Ramos (cell line): ENCODE measurements at regions not wholly inside any gene's neighbourhood (a gene's known extent, or its start where the extent isn't known, plus 50 kb on each side); places are given as distances from the start of the nearest gene placed in this dataset.

Experiments
- in situ Hi-C: fragments of 300-500 bp; cut with MboI; formaldehyde crosslinking; loops from one replicate; pipeline ENCODE4 v1.14.3; 2022; ENCODE audit warnings: low sequenced_read_pairs; ENCODE audit not compliant: unreplicated experiment

DNA sequence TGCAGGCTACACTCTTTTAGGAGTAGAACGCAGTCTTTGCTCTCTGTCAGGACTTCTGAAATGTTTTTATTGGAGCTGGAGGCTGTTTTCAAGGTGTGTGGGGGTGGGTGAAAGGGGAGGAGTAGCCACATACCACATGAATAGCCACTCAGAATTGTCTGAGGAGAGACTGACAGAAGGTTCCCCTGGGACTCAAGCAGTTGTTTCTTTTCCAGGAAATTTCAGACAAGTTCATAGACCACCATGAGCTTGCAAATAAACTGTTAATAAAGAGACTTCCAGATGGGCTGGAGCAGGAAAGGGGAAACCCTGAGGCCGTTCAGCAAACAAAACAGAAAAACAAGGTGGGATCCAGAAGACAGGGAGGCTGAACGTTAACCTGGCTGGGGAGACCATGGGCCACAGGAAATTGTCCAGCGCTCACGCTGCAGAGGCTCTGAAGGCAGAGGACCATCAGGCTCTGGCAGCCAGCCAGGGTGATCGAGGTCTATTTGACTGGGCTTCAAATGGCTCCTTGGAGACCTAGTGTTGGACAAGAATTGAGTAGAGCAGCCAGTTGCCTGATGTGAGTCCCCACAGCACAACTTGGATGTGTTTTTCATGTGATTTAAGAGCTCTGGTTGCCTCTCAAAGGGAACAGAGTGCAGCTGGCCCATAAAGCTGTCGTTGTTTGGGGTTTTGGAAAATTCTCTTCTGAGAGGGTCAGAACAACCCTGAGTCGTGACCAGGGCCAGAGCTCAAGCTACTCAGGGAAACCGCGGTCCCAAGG is 159.2 kb upstream of the RAI14 start:
- in situ Hi-C loops = loop anchor here (25.0 kb wide), 3 partner anchors 390 to 1440 kb away; partner anchors contain the start of gene CAPSL

GRCh38 chr5:34497470-34497808 is 158.7 kb upstream of the RAI14 start:
- in situ Hi-C loops = loop anchor here (25.0 kb wide), 3 partner anchors 390 to 1440 kb away; partner anchors contain the start of gene CAPSL

- in situ Hi-C loops = loop anchor here (25.0 kb wide), 3 partner anchors 389 to 1439 kb away; partner anchors contain the start of gene CAPSL
These were observed 157.6 kb upstream of the RAI14 start for GRCh38 chr5:34498572-34498971.

DNA sequence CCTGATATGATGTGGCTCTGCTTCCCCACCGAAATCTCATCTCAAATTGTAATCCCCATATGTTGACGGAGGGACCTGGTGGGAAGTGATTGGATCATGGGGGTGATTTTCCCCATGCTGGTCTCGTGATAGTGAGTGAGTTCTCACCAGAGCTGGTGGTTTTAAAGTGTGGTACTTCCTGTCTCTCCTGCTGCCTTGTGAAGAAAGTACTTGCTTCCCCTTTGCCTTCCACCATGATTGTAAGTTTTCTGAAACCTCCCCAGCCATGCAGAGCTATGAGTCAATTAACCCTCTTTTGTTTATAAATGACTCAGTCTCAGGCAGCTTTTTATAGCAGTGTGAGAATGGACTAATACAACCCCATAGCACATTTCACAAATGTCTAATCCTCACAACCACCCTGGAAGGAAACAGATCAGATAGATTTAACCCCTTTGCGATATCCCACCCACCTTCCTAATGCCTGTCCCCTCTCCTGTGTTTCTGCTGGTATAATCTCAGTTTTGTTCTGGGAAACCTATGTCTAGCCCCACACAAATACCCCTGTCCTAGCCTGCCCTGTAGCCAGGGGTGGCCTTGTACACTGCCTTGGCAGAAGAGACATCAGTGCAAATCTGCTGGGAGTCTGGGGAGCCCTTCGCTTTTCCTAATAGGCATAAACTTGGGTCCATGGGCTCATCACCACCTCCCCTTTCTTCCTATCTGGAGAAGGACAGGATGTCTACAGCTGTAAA is 157.0 kb upstream of the RAI14 start:
- in situ Hi-C loops = loop anchor here (25.0 kb wide), 3 partner anchors 388 to 1438 kb away; partner anchors contain the start of gene CAPSL

- in situ Hi-C loops = no loop called here
These were observed 155.8 kb upstream of the RAI14 start for GRCh38 chr5:34500236-34500847.

- in situ Hi-C loops = no loop called here
These were observed 155.1 kb upstream of the RAI14 start for GRCh38 chr5:34501016-34501415.

DNA sequence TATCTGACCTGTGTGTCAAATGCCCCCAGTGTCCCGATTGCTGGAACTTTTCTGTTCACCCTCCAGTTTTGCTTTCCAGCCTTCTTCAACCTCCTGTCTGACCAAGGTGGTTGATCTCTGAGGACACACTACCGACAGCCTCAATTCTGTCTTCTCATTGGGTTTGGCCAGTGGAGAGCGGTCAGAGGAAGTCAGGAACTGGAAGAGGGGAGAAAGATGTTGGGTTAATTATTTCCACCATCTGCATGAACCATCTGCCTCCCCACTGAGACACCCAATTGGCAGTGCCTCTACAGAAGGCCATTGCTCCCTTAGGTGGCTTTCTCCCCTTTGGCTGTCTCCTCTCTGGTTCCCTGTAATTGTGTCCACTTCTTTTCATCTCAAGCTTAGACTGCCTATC is 154.3 kb upstream of the RAI14 start:
- in situ Hi-C loops = no loop called here

DNA sequence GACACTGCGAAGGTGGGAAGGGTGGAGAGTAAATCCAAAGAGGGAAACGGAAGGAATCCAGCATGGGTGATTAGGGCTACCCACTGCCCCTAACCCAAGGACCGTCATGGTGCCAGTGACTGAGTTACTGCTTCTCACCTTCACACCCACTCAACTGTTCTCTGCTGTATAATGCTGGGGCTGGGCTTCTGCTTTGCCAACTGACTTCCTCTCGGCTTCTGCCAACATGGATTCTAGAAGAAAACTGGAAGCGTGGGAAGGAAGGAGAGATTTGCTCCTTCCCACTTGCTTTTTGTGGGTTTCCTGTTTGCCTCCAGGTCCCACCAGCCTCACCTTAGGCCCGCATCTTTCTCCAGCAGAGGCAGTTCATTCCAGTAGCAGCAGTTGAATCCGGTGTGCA is 153.5 kb upstream of the RAI14 start:
- in situ Hi-C loops = no loop called here

- in situ Hi-C loops = no loop called here
These were observed 152.5 kb upstream of the RAI14 start for GRCh38 chr5:34503379-34504253.

DNA sequence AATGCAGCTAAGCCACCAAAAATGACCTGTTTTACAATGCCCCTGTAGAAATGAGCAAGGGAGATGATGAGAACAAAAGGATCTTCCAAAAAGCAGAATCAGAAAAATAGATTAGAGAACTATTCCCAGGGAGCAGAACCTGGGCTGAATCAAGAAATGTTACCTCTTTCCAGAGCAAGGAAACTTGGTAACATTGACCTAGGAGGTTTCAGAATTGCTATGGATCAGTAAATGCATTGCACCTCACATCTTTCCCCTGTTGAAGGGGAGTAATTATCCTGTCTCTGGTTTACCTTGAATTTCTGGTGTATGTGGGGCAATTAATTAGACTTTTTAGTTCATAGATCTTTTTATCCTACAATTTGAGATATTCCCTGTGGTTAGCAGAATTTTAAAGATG is 151.2 kb upstream of the RAI14 start:
- in situ Hi-C loops = no loop called here

- in situ Hi-C loops = no loop called here
These were observed 150.4 kb upstream of the RAI14 start for GRCh38 chr5:34505731-34506130.

DNA sequence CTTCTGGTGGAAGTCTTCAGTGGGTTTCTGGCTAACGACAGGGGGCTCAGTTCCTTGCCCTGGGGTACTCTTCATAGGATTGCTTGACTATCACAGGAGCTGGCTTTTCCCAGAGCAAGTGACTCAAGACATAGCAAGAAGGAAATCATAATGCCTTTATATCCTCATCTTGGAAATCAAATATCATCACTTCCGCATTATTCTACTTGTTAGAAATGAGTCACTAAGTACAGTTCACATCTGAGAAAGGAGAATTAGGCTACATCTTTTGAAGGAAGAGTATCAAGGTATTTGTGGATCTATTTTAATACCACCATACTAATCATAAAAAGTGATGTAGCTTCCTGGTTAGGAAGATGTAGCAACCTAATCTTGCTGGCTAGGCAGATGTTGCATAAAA is 148.2 kb upstream of the RAI14 start:
- in situ Hi-C loops = no loop called here

DNA sequence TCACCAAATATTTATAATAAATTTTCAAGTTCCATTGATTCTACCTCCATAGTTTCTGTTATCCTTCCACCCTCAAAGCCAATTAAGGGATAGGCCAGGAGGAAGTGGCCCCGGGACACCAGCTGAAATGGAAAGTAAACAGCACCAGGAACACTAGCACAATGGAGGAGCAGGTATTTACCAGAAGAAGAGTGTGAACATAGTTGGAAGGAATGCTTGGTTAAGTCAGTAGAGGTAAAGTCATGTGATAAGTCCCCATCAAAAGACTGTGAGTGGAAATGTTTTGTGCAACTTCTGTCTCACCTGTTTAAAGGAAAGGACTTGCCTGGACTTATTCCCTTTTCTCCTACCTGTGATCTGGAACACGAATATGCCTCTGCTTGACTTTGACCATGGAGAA is 146.7 kb upstream of the RAI14 start:
- in situ Hi-C loops = no loop called here

DNA sequence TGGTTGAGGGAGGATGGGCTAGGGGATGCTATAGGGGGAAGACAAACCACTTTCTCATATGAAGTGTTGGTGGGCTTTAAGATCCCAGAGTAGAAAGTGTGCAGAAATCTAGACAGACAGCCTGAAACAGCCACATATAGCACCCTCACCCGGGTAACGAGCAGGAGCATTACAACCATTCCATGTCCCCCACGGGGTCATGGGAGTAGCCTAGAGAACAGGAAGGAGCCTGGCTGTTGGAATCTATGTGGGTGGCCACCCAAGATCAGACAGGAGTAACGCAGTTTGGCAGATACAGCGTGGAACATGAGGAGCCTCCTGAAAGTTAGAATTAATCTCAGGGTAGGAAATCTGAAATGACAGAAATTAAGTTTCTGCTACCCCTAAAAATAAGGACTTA is 146.1 kb upstream of the RAI14 start:
- in situ Hi-C loops = no loop called here

DNA sequence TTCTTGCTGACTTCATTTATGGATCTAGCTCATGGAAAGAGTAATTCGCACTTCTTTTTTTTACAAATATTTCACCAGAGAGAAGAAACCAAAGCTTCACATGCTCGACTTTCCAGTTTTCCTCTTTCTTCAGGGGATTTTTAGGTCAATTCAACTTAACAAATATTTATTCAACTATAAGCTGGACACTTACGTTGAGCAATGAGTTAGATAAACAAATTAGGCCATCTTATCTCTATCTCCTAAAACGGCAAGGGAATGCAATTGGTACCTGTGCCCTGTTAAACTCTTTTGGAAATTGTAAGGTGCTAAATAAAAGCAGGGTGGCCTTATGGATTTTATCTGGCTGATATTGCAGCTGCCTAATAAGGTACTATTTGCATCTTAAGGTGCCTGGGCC is 145.1 kb upstream of the RAI14 start:
- in situ Hi-C loops = no loop called here

- in situ Hi-C loops = no loop called here
These were observed 144.6 kb upstream of the RAI14 start for GRCh38 chr5:34511481-34511880.

GRCh38 chr5:34511915-34512314 is 144.2 kb upstream of the RAI14 start:
- in situ Hi-C loops = no loop called here

DNA sequence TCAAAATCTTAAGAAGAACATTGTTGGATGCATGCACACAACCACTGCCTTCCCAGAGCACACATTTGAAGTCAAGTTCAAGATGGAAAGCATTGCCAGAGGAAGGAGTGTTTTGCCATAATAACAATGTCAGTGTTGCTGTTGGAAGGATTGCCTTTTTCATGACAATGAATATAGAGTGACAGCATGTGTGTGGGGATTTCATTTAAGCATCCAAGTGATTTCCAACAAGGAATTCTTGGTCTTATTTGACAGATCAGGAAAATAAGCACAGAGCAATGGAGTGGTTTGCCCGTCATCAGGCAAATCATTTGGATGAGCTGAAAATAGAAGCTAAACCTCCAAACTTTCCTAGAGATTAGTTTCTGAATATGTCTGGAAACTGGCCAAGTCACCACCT is 140.0 kb upstream of the RAI14 start:
- in situ Hi-C loops = no loop called here

DNA sequence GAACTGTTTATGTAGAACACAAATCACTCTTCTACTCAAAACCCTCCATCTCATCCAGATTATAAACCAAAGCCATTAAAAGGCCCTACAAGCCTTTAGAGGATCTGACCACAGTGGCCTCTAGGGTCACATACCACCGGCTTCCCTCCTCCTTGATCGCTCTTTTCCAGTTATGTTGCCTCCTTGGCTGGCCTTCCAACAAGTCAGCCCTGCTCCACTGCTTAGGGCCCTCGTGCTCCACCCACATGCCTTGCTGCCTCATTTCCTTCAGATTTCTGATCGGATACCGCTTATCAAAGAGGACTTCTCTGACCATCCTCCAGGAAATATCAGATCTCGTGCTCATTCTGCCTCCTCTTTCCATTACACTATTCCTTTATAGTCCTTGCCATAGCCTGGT is 139.4 kb upstream of the RAI14 start:
- in situ Hi-C loops = no loop called here

GRCh38 chr5:34517249-34517648 is 138.9 kb upstream of the RAI14 start:
- in situ Hi-C loops = no loop called here
